22Rv1 (cell line): ENCODE measurements at regions not wholly inside any gene's neighbourhood (a gene's known extent, or its start where the extent isn't known, plus 50 kb on each side); places are given as distances from the start of the nearest gene placed in this dataset.

Experiments used
- ZFX ChIP-seq: fragments of 450-650 bp; IDR thresholded peaks from 2 replicates; pipeline ENCODE4 v1.6.1; 2017; ENCODE audit warnings: antibody characterized with exemption, borderline replicate concordance
- TF ChIP-seq, protein P1 (sequence below): fragments of 450-650 bp; IDR thresholded peaks from 2 replicates; pipeline ENCODE4 v1.5.1; 2017; ENCODE audit warnings: mild to moderate bottlenecking

DNA sequence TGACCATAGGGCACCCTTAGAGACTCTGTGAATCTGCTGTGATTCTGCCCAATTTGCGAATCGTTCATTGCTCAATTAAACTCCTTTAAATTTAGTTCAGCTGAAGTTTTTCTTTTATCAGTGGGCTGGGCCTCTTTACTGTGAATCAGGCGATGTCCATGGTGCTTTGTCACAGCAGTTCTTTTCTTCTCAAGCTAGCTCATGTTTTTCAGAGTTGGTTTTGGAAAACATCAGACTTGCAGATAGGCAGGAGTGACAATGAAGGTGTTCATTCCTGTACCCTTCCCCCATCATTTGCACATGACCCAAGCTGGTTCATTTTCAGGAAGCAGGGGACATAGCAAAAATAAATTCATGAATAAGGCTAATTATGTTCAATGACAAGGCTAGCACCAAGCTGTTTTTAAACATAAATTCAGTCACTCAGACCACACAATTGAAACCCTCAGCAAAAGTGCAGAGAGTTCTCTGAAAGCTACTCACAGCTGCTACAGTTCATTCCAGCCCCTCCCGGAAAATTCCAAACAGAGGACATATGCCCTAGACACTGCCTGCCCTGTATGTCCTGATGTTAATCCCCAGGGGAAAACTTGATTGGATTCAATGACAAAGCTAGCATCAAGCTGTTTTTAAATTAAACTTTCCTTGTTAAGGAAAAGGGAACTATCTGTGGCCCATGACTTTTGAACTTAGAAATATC lies 383.3 kb downstream of the C12orf75 start:
- TF ChIP-seq, protein P1, sequence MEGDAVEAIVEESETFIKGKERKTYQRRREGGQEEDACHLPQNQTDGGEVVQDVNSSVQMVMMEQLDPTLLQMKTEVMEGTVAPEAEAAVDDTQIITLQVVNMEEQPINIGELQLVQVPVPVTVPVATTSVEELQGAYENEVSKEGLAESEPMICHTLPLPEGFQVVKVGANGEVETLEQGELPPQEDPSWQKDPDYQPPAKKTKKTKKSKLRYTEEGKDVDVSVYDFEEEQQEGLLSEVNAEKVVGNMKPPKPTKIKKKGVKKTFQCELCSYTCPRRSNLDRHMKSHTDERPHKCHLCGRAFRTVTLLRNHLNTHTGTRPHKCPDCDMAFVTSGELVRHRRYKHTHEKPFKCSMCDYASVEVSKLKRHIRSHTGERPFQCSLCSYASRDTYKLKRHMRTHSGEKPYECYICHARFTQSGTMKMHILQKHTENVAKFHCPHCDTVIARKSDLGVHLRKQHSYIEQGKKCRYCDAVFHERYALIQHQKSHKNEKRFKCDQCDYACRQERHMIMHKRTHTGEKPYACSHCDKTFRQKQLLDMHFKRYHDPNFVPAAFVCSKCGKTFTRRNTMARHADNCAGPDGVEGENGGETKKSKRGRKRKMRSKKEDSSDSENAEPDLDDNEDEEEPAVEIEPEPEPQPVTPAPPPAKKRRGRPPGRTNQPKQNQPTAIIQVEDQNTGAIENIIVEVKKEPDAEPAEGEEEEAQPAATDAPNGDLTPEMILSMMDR, result no peak
- no peak for TF ChIP-seq ZFX
